ENCODE measurements at regions not wholly inside any gene's neighbourhood (a gene's known extent, or its start where the extent isn't known, plus 50 kb on each side); places are given as distances from the start of the nearest gene placed in this dataset.

DNA sequence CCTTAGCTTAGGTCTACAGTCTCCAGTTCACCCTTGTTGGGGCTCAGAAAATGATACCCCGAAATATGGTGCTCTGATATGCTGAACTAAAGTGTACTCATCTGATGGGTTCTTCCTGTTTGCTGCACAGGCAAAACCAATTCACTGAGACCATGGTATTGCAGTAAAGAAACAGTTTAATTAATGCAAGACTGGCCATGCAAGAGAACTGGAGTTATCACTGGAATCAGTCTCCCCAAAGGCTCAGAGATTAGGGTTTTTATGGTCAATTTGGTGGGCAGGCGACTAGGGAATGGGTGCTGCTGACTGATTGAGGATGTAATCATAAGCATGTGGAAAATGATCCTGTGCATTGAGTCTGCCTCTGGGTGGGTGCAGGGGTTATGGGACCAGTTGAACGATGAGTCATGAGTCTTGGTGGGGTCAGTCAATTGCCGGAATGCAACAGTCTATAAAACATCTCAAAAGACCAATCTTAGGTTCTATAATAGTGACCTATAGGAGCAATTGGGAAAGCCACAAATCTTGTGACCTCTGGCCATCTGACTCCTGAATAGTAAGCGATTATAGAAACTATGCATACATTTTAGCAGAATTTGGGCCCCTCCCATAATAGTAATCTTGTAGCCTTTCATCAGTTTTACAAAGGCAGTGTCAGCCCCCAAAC is 113.0 kb upstream of the ANKRD55 start:
- TF ChIP-seq POLR2AphosphoS5 (IDR thresholded peaks at IDR 0.05) (no peak), POLR2A (IDR thresholded peaks at IDR 0.05) (no peak)

All from suprapubic skin (tissue), 4 donors.